Right ventricle myocardium superior (tissue), 1 donor: ENCODE measurements at regions not wholly inside any gene's neighbourhood (a gene's known extent, or its start where the extent isn't known, plus 50 kb on each side); places are given as distances from the start of the nearest gene placed in this dataset.
"Not testable (repeated sequence)": the region's sequence is repeated elsewhere in the genome, so short reads cannot be mapped to it uniquely, and the experiment has no call there.

Experiments used
- ATAC-seq: fragments of 200-7000 bp; cut with Tn5 transposase; one replicate; pipeline ENCODE4 v1.9.1; 2020; ENCODE audit warnings: mild to moderate bottlenecking; ENCODE audit not compliant: poor library complexity
- DNase-seq: peaks from one replicate; pipeline ENCODE4 v3.0.0-alpha.2; 2020
- intact Hi-C: fragments of 100-400 bp; cut with DNase I; formaldehyde crosslinking; loops from one replicate; pipeline ENCODE4 v1.11.2; 2022
- donor health status: DM: no; HTN: yes; CAD: no; lungs with severe emphysema.

- ATAC-seq: no peak
- intact Hi-C loops: no loop called here
- no peak for DNase-seq
Observed at GRCh38 chr3:17905996-17906395, 163.6 kb upstream of the TBC1D5 start.

- intact Hi-C loops: no loop called here
- ATAC-seq: no peak
- DNase-seq: no peak
Observed at GRCh38 chr3:17901893-17902292, 159.5 kb upstream of the TBC1D5 start.

- ATAC-seq: no peak
- intact Hi-C loops: no loop called here
- no peak for DNase-seq
Observed at GRCh38 chr3:17894434-17895060, 152.1 kb upstream of the TBC1D5 start.

- DNase-seq (no peak), ATAC-seq (no peak)
- intact Hi-C loops: no loop called here
Observed at GRCh38 chr3:17891139-17891856, 148.9 kb upstream of the TBC1D5 start.

- DNase-seq (no peak), ATAC-seq (no peak)
- intact Hi-C loops: no loop called here
Observed at GRCh38 chr3:17885986-17886385, 143.6 kb upstream of the TBC1D5 start.

- intact Hi-C loops: no loop called here
- ATAC-seq: no peak
Observed at GRCh38 chr3:17882981-17883380, 140.6 kb upstream of the TBC1D5 start.

GRCh38 chr3:17877299-17877698 is 134.9 kb upstream of the TBC1D5 start:
- intact Hi-C loops: no loop called here
- no peak for ATAC-seq
- DNase-seq: no peak

More at GRCh38 chr3:17882981-17883380, 140.6 kb upstream of the TBC1D5 start:
- DNase-seq: no peak

GRCh38 chr3:17874636-17875035 is 132.2 kb upstream of the TBC1D5 start:
- intact Hi-C loops: no loop called here
- ATAC-seq (no peak), DNase-seq (no peak)

GRCh38 chr3:17872457-17872856 is 130.0 kb upstream of the TBC1D5 start:
- DNase-seq (no peak), ATAC-seq (no peak)
- intact Hi-C loops: no loop called here

GRCh38 chr3:17865631-17866030 is 123.2 kb upstream of the TBC1D5 start:
- ATAC-seq (no peak), DNase-seq (no peak)
- intact Hi-C loops: no loop called here

GRCh38 chr3:17861476-17861875 is 119.0 kb upstream of the TBC1D5 start:
- DNase-seq: no peak
- intact Hi-C loops: no loop called here
- ATAC-seq: no peak

GRCh38 chr3:17860840-17861471 is 118.5 kb upstream of the TBC1D5 start:
- DNase-seq, ATAC-seq, intact Hi-C loops: not testable (repeated sequence)

GRCh38 chr3:17852217-17852616 is 109.8 kb upstream of the TBC1D5 start:
- no peak for ATAC-seq
- intact Hi-C loops: no loop called here
- DNase-seq: no peak

- ATAC-seq (no peak), DNase-seq (no peak)
- intact Hi-C loops: no loop called here
Observed at GRCh38 chr3:17850448-17850847, 108.0 kb upstream of the TBC1D5 start.

GRCh38 chr3:17848102-17848501 is 105.7 kb upstream of the TBC1D5 start:
- ATAC-seq: no peak
- DNase-seq: no peak
- intact Hi-C loops: no loop called here

- DNase-seq (no peak), ATAC-seq (no peak)
- intact Hi-C loops: no loop called here
Observed at GRCh38 chr3:17847156-17847555, 104.7 kb upstream of the TBC1D5 start.

- no peak for ATAC-seq
- DNase-seq: no peak
- intact Hi-C loops: no loop called here
Observed at GRCh38 chr3:17846466-17846865, 104.0 kb upstream of the TBC1D5 start.

- ATAC-seq: no peak
Observed at GRCh38 chr3:17845026-17845812, 102.8 kb upstream of the TBC1D5 start.

GRCh38 chr3:17844236-17844635 is 101.8 kb upstream of the TBC1D5 start:
- DNase-seq (no peak), ATAC-seq (no peak)
- intact Hi-C loops: loop anchor here (5.0 kb wide), 1 partner anchor 582 kb away; no protein-coding TSS in a partner anchor

More at GRCh38 chr3:17845026-17845812, 102.8 kb upstream of the TBC1D5 start:
- no peak for DNase-seq
- intact Hi-C loops: no loop called here
